NT2/D1 (cell line): ENCODE measurements at regions not wholly inside any gene's neighbourhood (a gene's known extent, or its start where the extent isn't known, plus 50 kb on each side); places are given as distances from the start of the nearest gene placed in this dataset.

Experiments used
- DNase-seq: peaks from one replicate; pipeline ENCODE4 v3.0.0-alpha.2; 2011; ENCODE audit warnings: low read depth, low spot score
- H3K27me3 ChIP-seq: 2 replicates; pipeline ENCODE4 v1.6.0; 2011; ENCODE audit warnings: mild to moderate bottlenecking; ENCODE audit not compliant: insufficient read length, insufficient read depth
- H3K36me3 ChIP-seq: 2 replicates; pipeline ENCODE4 v1.6.1; 2011; ENCODE audit warnings: mild to moderate bottlenecking, low read length, mixed read lengths; ENCODE audit not compliant: insufficient read depth, insufficient read length
- H3K4me1 ChIP-seq: 2 replicates; pipeline ENCODE4 v1.5.1; 2011; ENCODE audit not compliant: insufficient read depth, insufficient read length
- H3K4me3 ChIP-seq: 2 replicates; pipeline ENCODE4 v1.5.1; 2011; ENCODE audit warnings: low read depth; ENCODE audit not compliant: insufficient read length
- H3K9ac ChIP-seq: 2 replicates; pipeline ENCODE4 v1.6.0; 2011; ENCODE audit warnings: low read depth; ENCODE audit not compliant: insufficient read length
- H3K9me3 ChIP-seq: 2 replicates; pipeline ENCODE4 v1.5.1; 2011; ENCODE audit warnings: mild to moderate bottlenecking, low read length; ENCODE audit not compliant: insufficient read depth
- SUZ12 ChIP-seq: IDR thresholded peaks from 2 replicates; pipeline ENCODE4 v1.6.1; 2011; ENCODE audit not compliant: insufficient read length, insufficient read depth; ENCODE audit errors: extremely low read depth
- YY1 ChIP-seq: IDR thresholded peaks from 2 replicates; pipeline ENCODE4 v1.6.1; 2011; ENCODE audit not compliant: insufficient read length, insufficient read depth
- ZNF274 ChIP-seq: IDR thresholded peaks from 2 replicates; pipeline ENCODE4 v1.6.1; 2011; ENCODE audit warnings: mild to moderate bottlenecking, low read depth, low read length

DNA sequence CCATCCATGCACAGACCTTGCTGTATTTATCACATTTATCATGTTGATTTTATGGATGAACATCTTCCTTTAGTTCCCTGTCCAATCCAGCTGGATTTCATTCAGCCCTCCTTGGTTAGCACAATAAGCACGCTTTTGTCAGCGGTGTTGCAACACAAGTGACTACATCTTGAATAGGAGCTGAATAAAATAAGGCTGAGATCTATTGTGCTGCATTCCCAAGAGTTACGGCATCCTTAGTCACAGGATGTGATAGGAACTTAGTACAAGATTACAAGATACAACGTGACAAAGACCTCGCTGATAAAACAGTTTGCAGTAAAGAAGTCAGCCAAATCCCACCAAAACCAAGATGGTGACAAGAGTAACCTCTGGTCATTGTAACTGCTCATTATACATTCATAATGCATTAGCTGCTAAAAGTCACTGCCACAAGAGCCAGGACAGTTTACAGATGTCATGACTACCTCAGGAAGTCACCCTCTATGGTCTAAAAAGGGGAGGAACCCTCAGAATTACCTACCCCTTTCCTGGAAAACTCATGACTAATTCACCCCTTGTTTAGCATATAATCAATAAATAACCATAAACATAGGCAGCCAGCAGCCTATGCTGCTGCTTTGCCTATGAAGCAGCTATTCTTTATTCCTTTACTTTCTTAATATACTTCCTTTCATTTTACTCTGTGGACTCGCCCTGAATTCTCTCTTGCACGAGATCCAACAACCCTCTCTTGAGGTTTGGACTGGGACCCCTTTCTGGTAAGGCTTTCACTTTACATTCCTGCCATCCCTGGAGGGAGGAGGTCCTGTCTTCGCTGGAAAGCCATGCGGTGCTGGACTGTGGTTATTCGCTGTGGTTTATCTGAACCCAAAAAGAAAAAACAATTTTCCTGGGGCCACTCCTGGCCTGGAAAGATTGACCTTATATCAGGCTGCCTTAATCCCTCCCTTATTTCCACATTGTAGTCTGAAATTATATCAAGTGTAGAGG lies 522.6 kb upstream of the AMELY start:
- no peaks in the 10 kb centered on the region for H3K36me3 ChIP-seq
- no peaks in the 10 kb centered on the region for H3K9me3 ChIP-seq
- H3K4me3 ChIP-seq: no peak overlapping the region
- H3K4me1 ChIP-seq: no peaks in the 10 kb centered on the region
- no peaks in the 10 kb centered on the region for H3K27me3 ChIP-seq
- H3K9ac ChIP-seq: no peak overlapping the region
- DNase-seq: no peak
- TF ChIP-seq ZNF274 (no peak), SUZ12 (no peak), YY1 (no peak)

DNA sequence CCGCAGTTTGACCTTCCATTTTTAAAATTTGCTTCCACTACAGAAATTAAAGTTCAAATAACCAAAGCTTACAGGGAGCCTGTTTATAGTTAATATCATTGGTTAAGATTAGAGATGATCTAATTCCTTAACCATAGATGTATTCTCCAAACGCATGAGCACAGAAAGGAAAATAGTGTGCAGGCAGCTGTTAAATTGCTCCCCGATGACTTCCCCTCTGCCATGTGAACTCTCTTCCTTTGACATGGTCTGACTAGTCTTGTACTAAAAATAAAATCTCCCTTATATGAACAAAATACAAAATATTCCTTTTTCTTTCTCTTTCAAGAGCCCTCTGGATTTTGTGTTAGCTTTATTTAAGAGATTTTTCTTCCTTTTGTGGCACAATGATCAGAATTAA lies 507.6 kb upstream of the AMELY start:
- no peak for DNase-seq
- no peaks in the 10 kb centered on the region for H3K27me3 ChIP-seq
- H3K36me3 ChIP-seq: no peaks in the 10 kb centered on the region
- no peak overlapping the region for H3K4me3 ChIP-seq
- no peak overlapping the region for H3K9ac ChIP-seq
- H3K9me3 ChIP-seq: no peaks in the 10 kb centered on the region; the same call in 1 of the 2 replicates
- no peak for TF ChIP-seq SUZ12
- no peak for TF ChIP-seq YY1
- no peak for TF ChIP-seq ZNF274
- H3K4me1 ChIP-seq: no peaks in the 10 kb centered on the region

DNA sequence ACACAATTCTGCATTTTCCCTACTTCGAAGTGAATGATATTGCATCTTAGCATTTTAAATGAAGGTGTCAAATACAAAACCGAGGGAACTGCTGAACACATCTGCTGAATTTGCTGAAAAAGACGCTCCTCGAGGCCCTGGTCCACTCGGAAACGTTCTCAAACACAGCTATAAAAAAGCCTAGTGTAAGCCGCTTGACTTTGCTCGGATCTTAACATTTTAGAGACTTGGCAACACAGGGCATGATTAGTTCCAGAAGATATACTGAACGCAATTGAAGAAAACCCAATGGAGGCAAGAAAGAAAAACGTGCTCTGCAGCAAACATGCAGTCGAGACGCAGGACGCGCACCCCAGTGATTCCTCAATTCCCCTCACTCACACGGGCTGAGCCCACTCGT lies 506.4 kb upstream of the AMELY start:
- H3K9ac ChIP-seq: no peak overlapping the region
- H3K27me3 ChIP-seq: no peaks in the 10 kb centered on the region
- TF ChIP-seq SUZ12 (no peak), YY1 (no peak), ZNF274 (no peak)
- no peaks in the 10 kb centered on the region for H3K9me3 ChIP-seq
- H3K4me1 ChIP-seq: no peaks in the 10 kb centered on the region
- DNase-seq: no peak
- no peak overlapping the region for H3K4me3 ChIP-seq
- H3K36me3 ChIP-seq: no peaks in the 10 kb centered on the region

DNA sequence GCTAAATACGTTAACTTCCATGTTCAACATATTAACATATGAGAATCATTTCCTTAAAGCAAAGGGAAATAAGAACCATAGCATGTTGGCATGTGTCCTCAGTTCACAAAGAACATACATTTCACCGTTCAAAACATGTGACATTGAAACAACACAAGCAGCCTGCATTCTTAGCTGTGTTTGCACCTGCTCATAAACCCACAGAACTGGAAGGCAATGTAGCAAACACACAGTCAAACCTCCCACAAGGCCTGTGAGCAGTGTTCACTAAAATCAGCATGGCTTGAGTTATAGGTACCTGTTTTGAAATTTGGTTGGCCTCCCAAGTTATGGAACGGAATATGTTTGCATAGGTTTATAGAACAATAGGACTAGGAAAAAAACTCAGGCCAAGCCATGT lies 504.9 kb upstream of the AMELY start:
- no peak for DNase-seq
- Histone ChIP-seq H3K4me1 (no peaks in the 10 kb centered on the region), H3K9me3 (no peaks in the 10 kb centered on the region), H3K4me3 (no peak overlapping the region), H3K27me3 (no peaks in the 10 kb centered on the region), H3K9ac (no peak overlapping the region), H3K36me3 (no peaks in the 10 kb centered on the region)
- no peak for TF ChIP-seq ZNF274
- TF ChIP-seq SUZ12: no peak
- TF ChIP-seq YY1: no peak

DNA sequence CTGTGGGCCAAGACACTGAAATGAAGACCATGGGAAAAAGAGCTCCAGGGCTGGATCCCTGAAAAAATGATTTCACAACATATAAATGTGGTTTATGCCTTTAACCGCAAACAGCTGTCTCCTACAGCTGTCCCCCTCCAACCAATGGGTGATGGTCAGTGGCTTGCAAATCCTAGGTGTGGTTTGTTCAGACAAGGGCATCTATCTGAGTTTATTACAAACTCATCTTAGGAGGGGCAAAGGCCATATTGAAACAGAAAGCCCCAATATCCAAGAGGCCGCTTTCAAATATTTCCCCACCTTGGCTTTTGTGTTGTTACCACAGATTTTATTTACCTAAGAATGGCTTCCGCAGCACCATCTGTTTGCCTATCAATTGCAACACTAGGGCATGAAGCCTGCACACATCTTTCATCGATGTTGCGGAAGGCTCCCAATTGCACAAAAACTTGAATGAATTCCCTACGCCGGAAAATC lies 503.6 kb upstream of the AMELY start:
- no peaks in the 10 kb centered on the region for H3K27me3 ChIP-seq
- no peaks in the 10 kb centered on the region for H3K9me3 ChIP-seq
- no peak overlapping the region for H3K4me3 ChIP-seq
- H3K4me1 ChIP-seq: no peaks in the 10 kb centered on the region
- no peak overlapping the region for H3K9ac ChIP-seq
- no peak for TF ChIP-seq ZNF274
- no peak for TF ChIP-seq SUZ12
- TF ChIP-seq YY1: no peak
- DNase-seq: no peak
- no peaks in the 10 kb centered on the region for H3K36me3 ChIP-seq

DNA sequence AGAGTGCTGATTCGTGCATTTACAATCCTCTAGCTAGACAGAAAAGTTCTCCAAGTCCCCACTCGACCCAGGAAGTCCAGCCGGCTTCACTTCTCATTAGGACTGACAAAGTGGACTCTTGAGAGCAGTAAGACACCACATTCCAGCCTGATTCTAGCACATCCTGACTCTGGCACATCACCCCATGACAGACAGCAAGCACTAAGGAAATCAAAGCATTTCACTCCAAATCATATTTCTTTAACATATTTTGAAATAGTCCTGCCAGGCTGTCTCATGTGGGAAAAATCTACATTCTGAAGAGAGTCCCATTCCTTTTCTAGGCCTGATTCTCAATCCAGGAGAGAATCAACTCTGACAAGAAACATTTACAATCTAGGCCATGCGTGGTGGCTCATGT lies 478.5 kb upstream of the AMELY start:
- no peak for TF ChIP-seq ZNF274
- no peak for TF ChIP-seq YY1
- no peak for TF ChIP-seq SUZ12
- Histone ChIP-seq H3K36me3 (no peaks in the 10 kb centered on the region), H3K9ac (no peak overlapping the region), H3K4me1 (no peaks in the 10 kb centered on the region), H3K9me3 (peaks cover 20% of the 10 kb centered on the region), H3K27me3 (peaks cover 16% of the 10 kb centered on the region), H3K4me3 (no peak overlapping the region)
- DNase-seq: no peak

DNA sequence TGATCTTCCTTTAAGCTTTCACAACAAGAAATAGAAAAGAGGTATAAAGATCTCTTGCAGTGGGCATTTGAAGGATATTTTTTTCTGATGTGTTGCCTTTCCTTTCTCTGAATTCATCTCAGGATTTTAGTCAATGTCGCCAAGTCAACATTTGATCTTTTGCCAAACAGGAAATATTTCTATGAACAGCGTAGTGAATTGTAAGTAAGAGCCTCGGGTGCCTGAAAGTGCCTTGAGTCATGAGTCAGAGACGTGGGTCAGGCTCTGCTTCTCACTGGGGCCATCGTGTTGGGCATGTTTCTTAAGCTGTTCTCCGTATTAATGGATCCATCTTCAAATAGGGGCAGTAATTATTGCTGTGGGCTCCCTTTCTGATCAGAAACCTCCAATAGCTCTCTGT lies 471.4 kb upstream of the AMELY start:
- TF ChIP-seq ZNF274 (no peak), SUZ12 (no peak)
- H3K4me3 ChIP-seq: no peak overlapping the region
- H3K9me3 ChIP-seq: no peaks in the 10 kb centered on the region

More for the DNA sequence above, 471.4 kb upstream of the AMELY start:
- no peaks in the 10 kb centered on the region for H3K4me1 ChIP-seq
- H3K36me3 ChIP-seq: no peaks in the 10 kb centered on the region
- peaks cover 9% of the 10 kb centered on the region for H3K27me3 ChIP-seq
- no peak overlapping the region for H3K9ac ChIP-seq
- no peak for DNase-seq
